ENCODE measurements at regions not wholly inside any gene's neighbourhood (a gene's known extent, or its start where the extent isn't known, plus 50 kb on each side); places are given as distances from the start of the nearest gene placed in this dataset.

DNA sequence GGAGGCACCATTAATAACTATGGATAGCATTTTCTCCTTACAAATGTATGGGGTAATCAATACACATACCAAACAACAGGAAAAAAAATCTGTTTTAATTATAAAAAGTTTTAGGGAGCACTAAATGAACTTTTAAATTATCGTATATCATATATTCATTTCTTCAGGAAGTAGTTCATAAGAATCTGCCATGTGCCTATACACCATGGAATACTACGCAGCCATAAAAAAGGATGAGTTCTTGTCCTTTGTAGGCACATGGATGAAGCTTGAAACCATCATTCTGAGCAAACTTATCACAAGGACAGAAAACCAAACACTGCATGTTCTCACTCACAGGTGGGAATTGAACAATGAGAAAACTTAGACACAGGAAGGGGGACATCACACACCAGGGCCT is 162.1 kb upstream of the RASA1 start:
- TF ChIP-seq CTCF (IDR thresholded peaks at IDR 0.05) (no peak), POLR2A (IDR thresholded peaks at IDR 0.05) (no peak)

Measured in lower leg skin (tissue), 3 donors.